ENCODE measurements at regions not wholly inside any gene's neighbourhood (a gene's known extent, or its start where the extent isn't known, plus 50 kb on each side); places are given as distances from the start of the nearest gene placed in this dataset.

DNA sequence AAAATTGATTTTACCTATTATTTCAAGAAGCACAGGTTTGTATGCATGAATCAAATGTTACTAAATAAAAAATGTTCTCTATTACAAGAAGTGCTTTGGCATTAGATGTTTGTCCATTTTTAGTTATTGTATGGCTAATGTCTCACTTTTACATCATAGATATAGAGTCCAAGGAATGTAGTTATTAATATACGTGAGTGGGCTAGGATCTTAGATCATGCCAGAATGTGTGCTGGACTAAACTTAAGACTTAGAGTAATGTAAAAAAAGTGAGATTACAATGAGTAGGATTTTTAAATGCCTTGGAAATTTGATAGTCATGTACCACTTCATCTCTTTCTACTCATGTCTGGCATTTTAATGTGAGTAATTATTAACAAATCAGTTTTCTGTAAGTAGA, 196.6 kb downstream of the ARL4A start:
- CTCF ChIA-PET, result interaction anchor here (1.2 kb wide), 1 partner anchor 198 kb away, joined by 3 read pairs; no protein-coding TSS in a partner anchor
- no peak overlapping the region for H3K4me3 Mint-ChIP-seq (ENCODE audit: low read depth, unreplicated experiment)
- DNase-seq, result no peak
- TF ChIP-seq, protein P1, sequence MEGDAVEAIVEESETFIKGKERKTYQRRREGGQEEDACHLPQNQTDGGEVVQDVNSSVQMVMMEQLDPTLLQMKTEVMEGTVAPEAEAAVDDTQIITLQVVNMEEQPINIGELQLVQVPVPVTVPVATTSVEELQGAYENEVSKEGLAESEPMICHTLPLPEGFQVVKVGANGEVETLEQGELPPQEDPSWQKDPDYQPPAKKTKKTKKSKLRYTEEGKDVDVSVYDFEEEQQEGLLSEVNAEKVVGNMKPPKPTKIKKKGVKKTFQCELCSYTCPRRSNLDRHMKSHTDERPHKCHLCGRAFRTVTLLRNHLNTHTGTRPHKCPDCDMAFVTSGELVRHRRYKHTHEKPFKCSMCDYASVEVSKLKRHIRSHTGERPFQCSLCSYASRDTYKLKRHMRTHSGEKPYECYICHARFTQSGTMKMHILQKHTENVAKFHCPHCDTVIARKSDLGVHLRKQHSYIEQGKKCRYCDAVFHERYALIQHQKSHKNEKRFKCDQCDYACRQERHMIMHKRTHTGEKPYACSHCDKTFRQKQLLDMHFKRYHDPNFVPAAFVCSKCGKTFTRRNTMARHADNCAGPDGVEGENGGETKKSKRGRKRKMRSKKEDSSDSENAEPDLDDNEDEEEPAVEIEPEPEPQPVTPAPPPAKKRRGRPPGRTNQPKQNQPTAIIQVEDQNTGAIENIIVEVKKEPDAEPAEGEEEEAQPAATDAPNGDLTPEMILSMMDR (IDR thresholded peaks at IDR 0.05; ENCODE audit: unreplicated experiment), result no peak
- H3K9me3 Mint-ChIP-seq (ENCODE audit: low read depth, unreplicated experiment), result no peaks in the 10 kb centered on the region
- no peaks in the 10 kb centered on the region for H3K27me3 Mint-ChIP-seq (ENCODE audit: unreplicated experiment)
- H3K4me1 Mint-ChIP-seq (ENCODE audit: low read depth, unreplicated experiment), result peaks cover 17% of the 10 kb centered on the region
- intact Hi-C loops (cut with micrococcal nuclease; ENCODE audit: unreplicated experiment), result no loop called here
- H3K27ac Mint-ChIP-seq (ENCODE audit: unreplicated experiment), result no peak overlapping the region
- no peaks in the 10 kb centered on the region for H3K36me3 Mint-ChIP-seq (ENCODE audit: insufficient read depth, unreplicated experiment)
- no TSS peak for BruUV-seq (replicated peaks)

DNA sequence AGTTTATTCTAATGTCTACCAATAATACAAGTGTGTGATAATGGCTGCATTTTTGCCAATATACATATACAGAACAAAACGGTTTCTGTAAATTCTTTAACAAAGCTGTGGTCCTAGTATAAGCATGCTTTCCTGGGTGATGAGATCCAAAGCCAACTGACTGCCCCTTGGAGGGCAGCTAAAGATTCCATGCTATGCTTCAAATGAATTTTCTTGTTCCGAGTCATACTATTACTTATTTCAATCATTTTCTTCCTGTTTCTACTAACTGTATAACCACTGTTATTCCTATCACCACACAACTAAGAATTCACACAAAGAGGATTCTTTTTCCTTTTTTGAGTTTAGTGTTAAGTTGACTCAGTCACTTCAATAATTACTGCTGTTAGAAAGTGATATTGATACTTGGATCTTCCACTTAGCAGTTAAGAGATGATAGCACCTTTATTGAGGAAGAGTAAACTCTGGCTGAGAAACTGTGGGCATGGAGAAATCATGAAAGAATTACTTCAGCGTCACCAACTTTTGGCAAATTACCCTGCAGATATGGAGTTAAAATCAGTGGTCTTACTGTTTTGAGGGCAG, 197.5 kb downstream of the ARL4A start:
- Mint-ChIP-seq H3K9me3 (ENCODE audit: low read depth, unreplicated experiment) (no peaks in the 10 kb centered on the region), H3K27me3 (ENCODE audit: unreplicated experiment) (no peaks in the 10 kb centered on the region), H3K36me3 (ENCODE audit: insufficient read depth, unreplicated experiment) (no peaks in the 10 kb centered on the region), H3K4me1 (ENCODE audit: low read depth, unreplicated experiment) (peaks cover 17% of the 10 kb centered on the region), H3K4me3 (ENCODE audit: low read depth, unreplicated experiment) (no peak overlapping the region), H3K27ac (ENCODE audit: unreplicated experiment) (no peak overlapping the region)
- intact Hi-C loops (cut with micrococcal nuclease; ENCODE audit: unreplicated experiment), result no loop called here
- BruUV-seq (replicated peaks), result no TSS peak
- CTCF ChIA-PET, result no interaction called here
- no peak for DNase-seq
- TF ChIP-seq, protein P1 (IDR thresholded peaks at IDR 0.05; ENCODE audit: unreplicated experiment), result no peak

DNA sequence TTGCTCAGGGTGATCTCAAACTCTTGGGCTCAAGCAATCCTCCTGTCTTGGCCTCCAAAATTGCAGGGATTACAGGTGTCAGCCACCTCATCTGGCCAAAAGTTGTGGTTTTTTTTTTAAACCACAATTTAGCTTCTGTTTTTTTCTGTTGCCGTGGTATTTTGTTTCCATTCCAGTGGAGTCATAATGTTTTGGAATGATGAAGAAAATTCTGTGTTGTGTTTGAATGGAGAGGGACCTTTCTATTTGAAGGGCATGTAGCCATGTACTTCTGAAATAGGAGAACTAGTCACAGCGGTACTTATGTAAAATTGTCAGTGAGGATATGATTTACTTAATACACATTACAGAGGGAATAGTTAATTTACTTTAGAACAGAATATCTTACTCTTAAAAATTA, 201.3 kb downstream of the ARL4A start:
- H3K36me3 Mint-ChIP-seq (ENCODE audit: insufficient read depth, unreplicated experiment), result no peaks in the 10 kb centered on the region
- H3K4me3 Mint-ChIP-seq (ENCODE audit: low read depth, unreplicated experiment), result no peak overlapping the region
- BruUV-seq (replicated peaks), result no TSS peak
- TF ChIP-seq, protein P1 (IDR thresholded peaks at IDR 0.05; ENCODE audit: unreplicated experiment), result no peak
- intact Hi-C loops (cut with micrococcal nuclease; ENCODE audit: unreplicated experiment), result no loop called here
- H3K4me1 Mint-ChIP-seq (ENCODE audit: low read depth, unreplicated experiment), result peaks cover 17% of the 10 kb centered on the region
- no peak for DNase-seq
- CTCF ChIA-PET, result interaction anchor here (0.8 kb wide), 1 partner anchor 616 kb away, joined by 3 read pairs; no protein-coding TSS in a partner anchor
- no peak overlapping the region for H3K27ac Mint-ChIP-seq (ENCODE audit: unreplicated experiment)
- H3K9me3 Mint-ChIP-seq (ENCODE audit: low read depth, unreplicated experiment), result no peaks in the 10 kb centered on the region
- no peaks in the 10 kb centered on the region for H3K27me3 Mint-ChIP-seq (ENCODE audit: unreplicated experiment)

GRCh38 chr7:12889391-12889790, 202.0 kb downstream of the ARL4A start:
- H3K4me1 Mint-ChIP-seq (ENCODE audit: low read depth, unreplicated experiment), result peaks cover 16% of the 10 kb centered on the region
- no peaks in the 10 kb centered on the region for H3K9me3 Mint-ChIP-seq (ENCODE audit: low read depth, unreplicated experiment)
- no TSS peak for BruUV-seq (replicated peaks)
- TF ChIP-seq, protein P1 (IDR thresholded peaks at IDR 0.05; ENCODE audit: unreplicated experiment), result no peak
- DNase-seq, result no peak
- CTCF ChIA-PET, result no interaction called here
- no peak overlapping the region for H3K27ac Mint-ChIP-seq (ENCODE audit: unreplicated experiment)
- intact Hi-C loops (cut with micrococcal nuclease; ENCODE audit: unreplicated experiment), result no loop called here
- H3K36me3 Mint-ChIP-seq (ENCODE audit: insufficient read depth, unreplicated experiment), result no peaks in the 10 kb centered on the region
- no peaks in the 10 kb centered on the region for H3K27me3 Mint-ChIP-seq (ENCODE audit: unreplicated experiment)
- H3K4me3 Mint-ChIP-seq (ENCODE audit: low read depth, unreplicated experiment), result no peak overlapping the region
